CD14-positive monocyte (primary cell): ENCODE measurements at regions not wholly inside any gene's neighbourhood (a gene's known extent, or its start where the extent isn't known, plus 50 kb on each side); places are given as distances from the start of the nearest gene placed in this dataset.
A peak's percentile ranks its signal among the peaks of the same experiment; 100 is the strongest.

ENCODE experiments used
- DNase-seq, 3 donors: peaks; one replicate each; pipeline ENCODE4 v3.0.0-alpha.2; 2011 to 2022
- H2AFZ ChIP-seq: 2 replicates; pipeline ENCODE4 v1.6.0; 2012; ENCODE audit warnings: mild to moderate bottlenecking, low read depth, low read length, inconsistent platforms; ENCODE audit not compliant: insufficient read depth, poor library complexity, severe bottlenecking
- H3K27ac ChIP-seq, 2 donors: 1 replicate in 1 of 2; 2 replicates in 1 of 2; pipeline ENCODE4 v1.5.1; 2012 to 2013; ENCODE audit warnings: low read length in 2 of 2, control low read depth in 1 of 2, inconsistent platforms in 1 of 2, low read depth in 1 of 2, mild to moderate bottlenecking in 1 of 2
- H3K27me3 ChIP-seq, 2 donors: one replicate each; pipeline versions ENCODE4 v1.6.0 to v1.6.1; 2011 to 2013; ENCODE audit warnings: low read length in 2 of 2; ENCODE audit not compliant: control insufficient read depth in 2 of 2, insufficient read depth in 2 of 2
- H3K36me3 ChIP-seq, 2 donors: replicated peaks in 1 of 2; 1 replicate in 1 of 2; 2 replicates in 1 of 2; pipeline versions ENCODE4 v1.5.1 to v1.6.1; 2012 to 2013; ENCODE audit warnings: low read length in 2 of 2, control low read depth in 1 of 2, inconsistent platforms in 1 of 2, mild to moderate bottlenecking in 1 of 2; ENCODE audit not compliant: insufficient read depth in 2 of 2, control insufficient read depth in 1 of 2
- H3K4me1 ChIP-seq, 2 donors: 1 replicate in 1 of 2; 2 replicates in 1 of 2; pipeline versions ENCODE4 v1.5.1 to v1.6.1; 2012 to 2013; ENCODE audit warnings: low read length in 2 of 2, control low read depth in 1 of 2, inconsistent platforms in 1 of 2, mild to moderate bottlenecking in 1 of 2, moderate library complexity in 1 of 2; ENCODE audit not compliant: insufficient read depth in 2 of 2, control insufficient read depth in 1 of 2
- H3K4me2 ChIP-seq: replicated peaks from 2 replicates; pipeline ENCODE3; 2012; ENCODE audit warnings: low read length, moderate library complexity, mild to moderate bottlenecking; ENCODE audit not compliant: poor library complexity, severe bottlenecking; ENCODE audit errors: extremely low read depth
- H3K4me3 ChIP-seq, 3 experiments: fragments of 200-600 bp in 1 of 3; sonication (generic) in 1 of 3; replicated peaks in 1 of 3; 1 replicate in 2 of 3; 2 replicates in 1 of 3; pipeline ENCODE4 v1.5.1; 2011 to 2013; ENCODE audit warnings: low read length in 3 of 3, mild to moderate bottlenecking in 3 of 3, control low read depth in 2 of 3, low read depth in 2 of 3, inconsistent platforms in 1 of 3, moderate library complexity in 1 of 3
- H3K79me2 ChIP-seq: 2 replicates; pipeline ENCODE4 v1.6.0; 2012; ENCODE audit warnings: mild to moderate bottlenecking, control low read depth, inconsistent platforms, low read length, moderate library complexity; ENCODE audit not compliant: insufficient read depth
- H3K9ac ChIP-seq: 2 replicates; pipeline ENCODE4 v1.6.0; 2017; ENCODE audit warnings: low read length, mild to moderate bottlenecking; ENCODE audit not compliant: insufficient read depth, poor library complexity, severe bottlenecking
- H3K9me3 ChIP-seq, 2 donors: replicated peaks in 1 of 2; 1 replicate in 1 of 2; 2 replicates in 1 of 2; pipeline versions ENCODE4 v1.5.1 to v1.6.1; 2012 to 2013; ENCODE audit warnings: low read length in 2 of 2, control low read depth in 1 of 2; ENCODE audit not compliant: control insufficient read depth in 1 of 2, insufficient read depth in 1 of 2
- H4K20me1 ChIP-seq: 2 replicates; pipeline ENCODE4 v1.6.0; 2012; ENCODE audit warnings: mild to moderate bottlenecking, low read length, control low read depth, moderate library complexity; ENCODE audit not compliant: insufficient read depth
- H3K27ac Mint-ChIP-seq, 7 donors: one replicate each; pipeline ENCODE4 v1.8.0; 2020; ENCODE audit warnings: mild to moderate bottlenecking in 7 of 7, mixed read lengths in 7 of 7, moderate library complexity in 6 of 7, inconsistent platforms in 2 of 7
- H3K27me3 Mint-ChIP-seq, 3 donors: one replicate each; pipeline ENCODE4 v1.8.0; 2021 to 2022; ENCODE audit warnings: low read depth in 3 of 3, mild to moderate bottlenecking in 3 of 3, mixed read lengths in 3 of 3, moderate library complexity in 3 of 3, inconsistent platforms in 1 of 3
- H3K36me3 Mint-ChIP-seq, 2 donors: one replicate each; pipeline ENCODE4 v1.8.0; 2020; ENCODE audit warnings: mixed read lengths in 2 of 2, inconsistent platforms in 1 of 2, mild to moderate bottlenecking in 1 of 2
- H3K4me1 Mint-ChIP-seq: one replicate; pipeline ENCODE4 v1.8.0; 2020; ENCODE audit warnings: mild to moderate bottlenecking, mixed read lengths
- H3K4me3 Mint-ChIP-seq, 2 donors: one replicate each; pipeline ENCODE4 v1.8.0; 2020; ENCODE audit warnings: mild to moderate bottlenecking in 2 of 2, mixed read lengths in 2 of 2, moderate library complexity in 1 of 2
- H3K9me3 Mint-ChIP-seq, 7 donors: one replicate each; pipeline ENCODE4 v1.8.0; 2020 to 2022; ENCODE audit warnings: mixed read lengths in 7 of 7, mild to moderate bottlenecking in 6 of 7, moderate library complexity in 6 of 7, inconsistent platforms in 2 of 7
- WGBS: methylation state at CpG from one replicate; pipeline ENCODE4 v1.1.5; 2013; ENCODE audit warnings: missing lambda C conversion rate; ENCODE audit not compliant: insufficient coverage; 5-methylcytosine and 5-hydroxymethylcytosine counted together
- intact Hi-C, 2 donors: fragments of 100-400 bp; cut with micrococcal nuclease; formaldehyde crosslinking; loops; one replicate each; pipeline versions ENCODE4 v1.15.0 to v1.15.1; 2023
- TF ChIP-seq, protein P1 (sequence below): fragments of 200-600 bp; IDR thresholded peaks from one replicate; pipeline ENCODE4 v1.8.0; 2022; ENCODE audit warnings: antibody characterized with exemption, mild to moderate bottlenecking

GRCh38 chr2:235133837-235134236 lies 182.0 kb downstream of the SH3BP4 start:
- Mint-ChIP-seq H3K9me3 (peaks cover 0 to 3% (median 0%) of the 10 kb centered on the region in 7 donors), H3K4me3 (no peak overlapping the region), H3K4me1 (peaks cover 2% of the 10 kb centered on the region), H3K27me3 (peaks cover 7 to 32% (median 18%) of the 10 kb centered on the region in 3 donors), H3K36me3 (no peaks in the 10 kb centered on the region), H3K27ac (no peak overlapping the region)
- TF ChIP-seq, protein P1, sequence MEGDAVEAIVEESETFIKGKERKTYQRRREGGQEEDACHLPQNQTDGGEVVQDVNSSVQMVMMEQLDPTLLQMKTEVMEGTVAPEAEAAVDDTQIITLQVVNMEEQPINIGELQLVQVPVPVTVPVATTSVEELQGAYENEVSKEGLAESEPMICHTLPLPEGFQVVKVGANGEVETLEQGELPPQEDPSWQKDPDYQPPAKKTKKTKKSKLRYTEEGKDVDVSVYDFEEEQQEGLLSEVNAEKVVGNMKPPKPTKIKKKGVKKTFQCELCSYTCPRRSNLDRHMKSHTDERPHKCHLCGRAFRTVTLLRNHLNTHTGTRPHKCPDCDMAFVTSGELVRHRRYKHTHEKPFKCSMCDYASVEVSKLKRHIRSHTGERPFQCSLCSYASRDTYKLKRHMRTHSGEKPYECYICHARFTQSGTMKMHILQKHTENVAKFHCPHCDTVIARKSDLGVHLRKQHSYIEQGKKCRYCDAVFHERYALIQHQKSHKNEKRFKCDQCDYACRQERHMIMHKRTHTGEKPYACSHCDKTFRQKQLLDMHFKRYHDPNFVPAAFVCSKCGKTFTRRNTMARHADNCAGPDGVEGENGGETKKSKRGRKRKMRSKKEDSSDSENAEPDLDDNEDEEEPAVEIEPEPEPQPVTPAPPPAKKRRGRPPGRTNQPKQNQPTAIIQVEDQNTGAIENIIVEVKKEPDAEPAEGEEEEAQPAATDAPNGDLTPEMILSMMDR = no peak
- no peak for DNase-seq
- H3K36me3 ChIP-seq = no peaks in the 10 kb centered on the region
- H3K27me3 ChIP-seq = peaks cover 0 to 2% of the 10 kb centered on the region in 2 donors
- H3K4me2 ChIP-seq = no peak overlapping the region
- H3K9ac ChIP-seq = no peak overlapping the region
- H3K27ac ChIP-seq = no peak overlapping the region
- no peaks in the 10 kb centered on the region for H3K4me1 ChIP-seq
- no peaks in the 10 kb centered on the region for H4K20me1 ChIP-seq
- no peak overlapping the region for H2AFZ ChIP-seq
- no peak overlapping the region for H3K4me3 ChIP-seq
- intact Hi-C loops = no loop called here
- no peaks in the 10 kb centered on the region for H3K79me2 ChIP-seq
- no peaks in the 10 kb centered on the region for H3K9me3 ChIP-seq
- WGBS = 82% methylated on average over 1 of the region's 2 CpGs

DNA sequence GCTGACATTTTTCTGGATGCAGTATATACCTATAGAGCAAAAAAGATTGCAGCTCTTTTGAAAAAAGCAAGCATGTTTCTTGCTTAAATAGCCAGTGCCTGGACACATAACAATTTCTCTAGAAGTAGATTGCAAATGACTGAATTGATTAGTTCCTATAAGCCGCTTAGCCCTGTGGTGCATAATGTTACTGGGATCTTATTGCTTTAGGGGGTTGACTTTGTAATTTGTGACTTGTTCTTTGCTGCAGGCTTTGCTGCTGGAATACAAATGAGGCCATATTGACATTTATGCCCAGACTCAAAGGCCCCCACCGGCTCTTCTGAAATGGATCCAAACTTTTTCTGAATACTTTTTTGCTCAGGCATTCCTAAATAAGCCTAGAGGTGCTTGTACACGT lies 182.6 kb downstream of the SH3BP4 start:
- Histone ChIP-seq H3K9me3 (no peaks in the 10 kb centered on the region), H3K36me3 (no peaks in the 10 kb centered on the region), H3K27ac (no peak overlapping the region), H3K4me1 (no peaks in the 10 kb centered on the region), H3K4me3 (no peak overlapping the region), H2AFZ (no peak overlapping the region), H3K27me3 (peaks cover 0 to 2% of the 10 kb centered on the region in 2 donors), H3K79me2 (no peaks in the 10 kb centered on the region), H3K9ac (no peak overlapping the region), H3K4me2 (no peak overlapping the region), H4K20me1 (no peaks in the 10 kb centered on the region)
- Mint-ChIP-seq H3K4me1 (peaks cover 2% of the 10 kb centered on the region), H3K9me3 (peaks cover 0 to 3% (median 0%) of the 10 kb centered on the region in 7 donors), H3K4me3 (peak overlapping the region in 1 of 2 donors; percentile 1), H3K27ac (no peak overlapping the region), H3K36me3 (no peaks in the 10 kb centered on the region), H3K27me3 (peaks cover 7 to 30% (median 20%) of the 10 kb centered on the region in 3 donors)
- TF ChIP-seq, protein P1 = no peak
- DNase-seq = no peak
- 100% methylated on average over 2 of the region's 3 CpGs for WGBS
- intact Hi-C loops = no loop called here
